ENCODE measurements at regions not wholly inside any gene's neighbourhood (a gene's known extent, or its start where the extent isn't known, plus 50 kb on each side); places are given as distances from the start of the nearest gene placed in this dataset.

DNA sequence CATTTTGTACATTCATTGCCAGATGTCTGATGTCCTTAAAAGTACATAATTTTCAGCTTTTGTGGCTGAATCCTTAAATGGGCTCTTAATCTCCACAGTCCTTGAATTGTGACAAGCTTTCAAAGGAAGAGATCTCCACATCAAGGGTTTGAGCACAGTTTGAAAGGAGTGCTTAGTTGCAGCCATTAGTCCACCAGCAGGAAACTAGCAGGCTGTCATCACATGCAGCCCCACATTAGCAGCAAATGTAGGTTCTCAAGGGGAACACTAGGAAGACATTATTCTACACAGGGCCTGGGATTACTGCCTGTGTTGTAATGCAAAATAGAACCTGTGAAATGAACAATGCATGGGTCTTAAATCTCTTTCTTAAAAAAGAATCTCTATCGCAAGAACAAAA, 173.2 kb downstream of the CBLL2 start:
- TF ChIP-seq, protein P1, sequence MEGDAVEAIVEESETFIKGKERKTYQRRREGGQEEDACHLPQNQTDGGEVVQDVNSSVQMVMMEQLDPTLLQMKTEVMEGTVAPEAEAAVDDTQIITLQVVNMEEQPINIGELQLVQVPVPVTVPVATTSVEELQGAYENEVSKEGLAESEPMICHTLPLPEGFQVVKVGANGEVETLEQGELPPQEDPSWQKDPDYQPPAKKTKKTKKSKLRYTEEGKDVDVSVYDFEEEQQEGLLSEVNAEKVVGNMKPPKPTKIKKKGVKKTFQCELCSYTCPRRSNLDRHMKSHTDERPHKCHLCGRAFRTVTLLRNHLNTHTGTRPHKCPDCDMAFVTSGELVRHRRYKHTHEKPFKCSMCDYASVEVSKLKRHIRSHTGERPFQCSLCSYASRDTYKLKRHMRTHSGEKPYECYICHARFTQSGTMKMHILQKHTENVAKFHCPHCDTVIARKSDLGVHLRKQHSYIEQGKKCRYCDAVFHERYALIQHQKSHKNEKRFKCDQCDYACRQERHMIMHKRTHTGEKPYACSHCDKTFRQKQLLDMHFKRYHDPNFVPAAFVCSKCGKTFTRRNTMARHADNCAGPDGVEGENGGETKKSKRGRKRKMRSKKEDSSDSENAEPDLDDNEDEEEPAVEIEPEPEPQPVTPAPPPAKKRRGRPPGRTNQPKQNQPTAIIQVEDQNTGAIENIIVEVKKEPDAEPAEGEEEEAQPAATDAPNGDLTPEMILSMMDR (IDR thresholded peaks at IDR 0.05): no peak
- TF ChIP-seq EP300 (IDR thresholded peaks at IDR 0.05) (no peak), POLR2A (IDR thresholded peaks at IDR 0.05) (no peak), POLR2AphosphoS5 (IDR thresholded peaks at IDR 0.05) (no peak)

Measured in sigmoid colon (tissue), 4 donors.